ENCODE measurements at regions not wholly inside any gene's neighbourhood (a gene's known extent, or its start where the extent isn't known, plus 50 kb on each side); places are given as distances from the start of the nearest gene placed in this dataset.

DNA sequence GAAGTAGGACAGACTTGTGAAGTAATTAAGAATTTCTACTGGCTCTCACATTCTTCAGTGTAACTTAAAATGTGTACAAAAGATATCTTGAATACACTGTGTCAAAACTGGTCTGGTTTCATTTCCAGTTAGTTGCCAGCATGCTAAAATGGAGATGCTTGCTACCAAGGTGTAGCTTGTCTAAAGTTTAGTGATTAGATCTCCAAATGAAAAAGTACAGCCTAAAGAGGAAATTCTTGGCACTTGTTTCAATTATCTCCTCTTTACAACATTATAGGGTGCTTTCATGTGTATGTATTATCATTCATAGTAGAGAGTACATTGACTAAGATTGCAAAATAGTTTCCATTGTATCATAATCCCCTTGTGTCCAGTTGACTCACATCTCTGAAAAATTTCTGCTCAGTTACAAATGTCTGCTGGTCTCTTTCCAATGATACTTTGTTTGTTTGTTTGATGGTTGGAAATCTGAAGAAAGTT is 97.3 kb upstream of the SPRY1 start:
- no peaks in the 10 kb centered on the region for H3K36me3 ChIP-seq
- peak in 1 of 2 donors; percentile 41 for TF ChIP-seq POLR2AphosphoS5 (IDR thresholded peaks at IDR 0.05)
- no peak for TF ChIP-seq POLR2A (IDR thresholded peaks at IDR 0.05; ENCODE audit: low read depth)
- no peaks in the 10 kb centered on the region for H3K27me3 ChIP-seq
- no peak overlapping the region for H3K27ac ChIP-seq (replicated peaks in 1 of 4)
- H3K9me3 ChIP-seq = no peaks in the 10 kb centered on the region
- H3K4me1 ChIP-seq = peaks cover 0 to 10% (median 2%) of the 10 kb centered on the region in 4 donors
- no peak overlapping the region for H3K4me3 ChIP-seq
- DNase-seq (ENCODE audit: extremely low spot score) = no peak
- intact Hi-C loops (cut with DNase I) = no loop called here

GRCh38 chr4:123300222-123301039 is 96.2 kb upstream of the SPRY1 start:
- WGBS = 94% methylated on average over 4 of the region's 4 CpGs
- Histone ChIP-seq H3K27me3 (no peaks in the 10 kb centered on the region), H3K36me3 (no peaks in the 10 kb centered on the region), H3K4me3 (no peak overlapping the region), H3K4me1 (peaks cover 0 to 12% (median 5%) of the 10 kb centered on the region in 4 donors), H3K9me3 (no peaks in the 10 kb centered on the region), H3K27ac (replicated peaks in 1 of 4) (no peak overlapping the region)
- intact Hi-C loops (cut with DNase I) = no loop called here
- no peak for DNase-seq (ENCODE audit: extremely low spot score)
- no peak for TF ChIP-seq POLR2AphosphoS5 (IDR thresholded peaks at IDR 0.05)
- TF ChIP-seq EP300 (IDR thresholded peaks at IDR 0.05) = no peak
- TF ChIP-seq, protein P1, sequence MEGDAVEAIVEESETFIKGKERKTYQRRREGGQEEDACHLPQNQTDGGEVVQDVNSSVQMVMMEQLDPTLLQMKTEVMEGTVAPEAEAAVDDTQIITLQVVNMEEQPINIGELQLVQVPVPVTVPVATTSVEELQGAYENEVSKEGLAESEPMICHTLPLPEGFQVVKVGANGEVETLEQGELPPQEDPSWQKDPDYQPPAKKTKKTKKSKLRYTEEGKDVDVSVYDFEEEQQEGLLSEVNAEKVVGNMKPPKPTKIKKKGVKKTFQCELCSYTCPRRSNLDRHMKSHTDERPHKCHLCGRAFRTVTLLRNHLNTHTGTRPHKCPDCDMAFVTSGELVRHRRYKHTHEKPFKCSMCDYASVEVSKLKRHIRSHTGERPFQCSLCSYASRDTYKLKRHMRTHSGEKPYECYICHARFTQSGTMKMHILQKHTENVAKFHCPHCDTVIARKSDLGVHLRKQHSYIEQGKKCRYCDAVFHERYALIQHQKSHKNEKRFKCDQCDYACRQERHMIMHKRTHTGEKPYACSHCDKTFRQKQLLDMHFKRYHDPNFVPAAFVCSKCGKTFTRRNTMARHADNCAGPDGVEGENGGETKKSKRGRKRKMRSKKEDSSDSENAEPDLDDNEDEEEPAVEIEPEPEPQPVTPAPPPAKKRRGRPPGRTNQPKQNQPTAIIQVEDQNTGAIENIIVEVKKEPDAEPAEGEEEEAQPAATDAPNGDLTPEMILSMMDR (IDR thresholded peaks at IDR 0.05) = no peak
- no peak for TF ChIP-seq POLR2A (IDR thresholded peaks at IDR 0.05; ENCODE audit: low read depth)

DNA sequence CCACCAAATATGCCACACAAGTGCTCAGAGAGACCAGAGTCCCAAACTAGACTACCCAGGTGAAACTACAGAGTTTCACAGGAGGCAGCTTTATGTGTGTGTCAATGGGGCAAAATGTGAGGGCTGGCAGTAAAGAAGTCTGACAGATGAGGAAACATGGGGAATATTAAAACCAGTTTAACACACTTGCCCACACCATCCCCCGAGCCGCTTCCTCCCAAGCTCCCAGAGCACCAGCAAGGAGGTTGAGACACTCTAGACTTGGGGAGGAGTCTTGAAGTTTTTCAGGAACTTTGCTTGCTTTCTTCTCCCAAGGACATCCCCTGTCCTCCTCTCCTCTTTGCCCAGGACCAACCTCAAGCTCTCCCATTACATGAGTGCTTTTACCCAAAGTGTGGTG is 94.7 kb upstream of the SPRY1 start:
- TF ChIP-seq POLR2A (IDR thresholded peaks at IDR 0.05; ENCODE audit: low read depth) (no peak), POLR2AphosphoS5 (IDR thresholded peaks at IDR 0.05) (no peak), EP300 (IDR thresholded peaks at IDR 0.05) (no peak)
- TF ChIP-seq, protein P1 (IDR thresholded peaks at IDR 0.05) = no peak
- intact Hi-C loops (cut with DNase I) = no loop called here
- Histone ChIP-seq H3K36me3 (no peaks in the 10 kb centered on the region), H3K27me3 (no peaks in the 10 kb centered on the region), H3K4me1 (peaks cover 0 to 12% (median 5%) of the 10 kb centered on the region in 4 donors), H3K9me3 (no peaks in the 10 kb centered on the region), H3K4me3 (no peak overlapping the region), H3K27ac (replicated peaks in 1 of 4) (no peak overlapping the region)
- 90% methylated on average over 2 of the region's 2 CpGs for WGBS
- no peak for DNase-seq (ENCODE audit: extremely low spot score)

DNA sequence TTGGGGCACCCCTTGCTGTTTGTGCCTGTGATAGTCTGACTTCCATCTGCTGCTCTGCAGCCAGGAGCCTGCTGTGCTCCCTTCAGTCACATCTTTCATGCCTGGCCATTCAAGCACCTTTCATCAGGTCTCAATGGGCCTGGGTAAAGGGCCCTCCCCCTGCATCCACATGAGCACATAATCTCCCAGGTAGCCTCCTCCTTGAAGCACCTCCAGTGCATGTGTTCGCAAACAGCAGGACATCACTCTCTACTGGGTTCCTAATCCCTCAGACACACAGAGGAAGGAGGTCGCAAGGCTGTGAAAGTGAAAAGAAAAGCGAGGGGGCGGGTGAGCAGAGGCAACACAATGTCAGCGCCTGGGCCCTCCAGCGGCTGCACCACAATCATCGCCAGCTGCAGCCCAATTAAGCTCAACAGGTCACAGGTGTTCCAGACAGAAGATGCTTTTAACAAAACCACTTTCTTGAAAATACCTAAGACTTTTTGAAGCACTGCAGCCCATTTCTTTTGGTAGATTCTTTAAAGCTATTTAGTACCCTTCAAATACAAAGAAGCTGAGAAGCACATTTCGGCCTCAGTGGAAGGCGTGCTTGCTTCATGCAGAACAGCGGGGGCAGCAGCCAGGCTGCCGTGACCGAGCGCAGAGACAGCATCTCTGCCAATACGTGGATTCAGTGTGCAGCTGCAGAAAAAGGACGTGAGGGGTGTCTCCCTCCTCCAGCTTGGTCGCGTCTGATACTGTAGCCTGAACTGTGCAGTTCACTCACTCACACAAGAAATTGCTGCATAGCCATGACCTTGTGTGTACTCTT is 92.2 kb upstream of the SPRY1 start:
- intact Hi-C loops (cut with DNase I) = no loop called here
- TF ChIP-seq EP300 (IDR thresholded peaks at IDR 0.05) (no peak), POLR2AphosphoS5 (IDR thresholded peaks at IDR 0.05) (no peak), POLR2A (IDR thresholded peaks at IDR 0.05; ENCODE audit: low read depth) (no peak)
- TF ChIP-seq, protein P1 (IDR thresholded peaks at IDR 0.05) = no peak
- no peak for DNase-seq (ENCODE audit: extremely low spot score)
- Histone ChIP-seq H3K4me1 (peaks cover 0 to 12% (median under 1%) of the 10 kb centered on the region in 4 donors), H3K9me3 (no peaks in the 10 kb centered on the region), H3K4me3 (no peak overlapping the region), H3K27me3 (no peaks in the 10 kb centered on the region), H3K36me3 (no peaks in the 10 kb centered on the region), H3K27ac (replicated peaks in 1 of 4) (no peak overlapping the region)
- WGBS = 65% methylated on average over 17 of the region's 17 CpGs

DNA sequence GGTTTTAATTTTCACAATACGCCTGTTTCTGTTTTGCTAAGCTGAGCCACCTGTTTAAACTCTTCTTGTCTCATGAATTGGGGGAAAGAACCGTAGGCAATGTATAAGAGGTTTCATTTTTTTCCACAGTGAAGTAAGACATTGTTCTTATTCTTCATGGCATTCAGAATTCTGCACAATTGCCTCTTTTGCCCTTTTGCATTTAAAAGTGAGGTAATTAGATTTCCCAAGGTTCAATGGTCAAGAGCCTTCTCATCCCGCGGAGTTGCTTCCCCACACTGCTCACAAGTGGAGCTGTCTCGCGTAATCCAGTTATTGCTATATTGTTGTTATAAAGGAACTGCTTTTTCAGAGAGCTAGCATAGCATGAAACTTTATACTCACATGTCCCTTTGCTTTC is 90.9 kb upstream of the SPRY1 start:
- Histone ChIP-seq H3K9me3 (no peaks in the 10 kb centered on the region), H3K36me3 (no peaks in the 10 kb centered on the region), H3K4me1 (peaks cover 0 to 12% (median 0%) of the 10 kb centered on the region in 4 donors), H3K4me3 (no peak overlapping the region), H3K27ac (replicated peaks in 1 of 4) (no peak overlapping the region), H3K27me3 (no peaks in the 10 kb centered on the region)
- 94% methylated on average over 6 of the region's 6 CpGs for WGBS
- no peak for DNase-seq (ENCODE audit: extremely low spot score)
- intact Hi-C loops (cut with DNase I) = no loop called here
- TF ChIP-seq, protein P1 (IDR thresholded peaks at IDR 0.05) = no peak
- TF ChIP-seq POLR2A (IDR thresholded peaks at IDR 0.05; ENCODE audit: low read depth) = no peak
- no peak for TF ChIP-seq EP300 (IDR thresholded peaks at IDR 0.05)
- no peak for TF ChIP-seq POLR2AphosphoS5 (IDR thresholded peaks at IDR 0.05)

Measured in esophagus muscularis mucosa (tissue), 4 donors.